C4-2B (cell line): ENCODE measurements at regions not wholly inside any gene's neighbourhood (a gene's known extent, or its start where the extent isn't known, plus 50 kb on each side); places are given as distances from the start of the nearest gene placed in this dataset.

Experiments
- H3K27ac ChIP-seq: fragments of 450-650 bp; 2 replicates; pipeline ENCODE4 v1.5.1; 2017
- ZFX ChIP-seq: fragments of 450-650 bp; IDR thresholded peaks from 2 replicates; pipeline ENCODE4 v1.6.1; 2017
- TF ChIP-seq, protein P1 (sequence below): fragments of 450-650 bp; conservative IDR thresholded peaks from 2 replicates; pipeline ENCODE4 v1.5.1; 2017; ENCODE audit warnings: mild to moderate bottlenecking

DNA sequence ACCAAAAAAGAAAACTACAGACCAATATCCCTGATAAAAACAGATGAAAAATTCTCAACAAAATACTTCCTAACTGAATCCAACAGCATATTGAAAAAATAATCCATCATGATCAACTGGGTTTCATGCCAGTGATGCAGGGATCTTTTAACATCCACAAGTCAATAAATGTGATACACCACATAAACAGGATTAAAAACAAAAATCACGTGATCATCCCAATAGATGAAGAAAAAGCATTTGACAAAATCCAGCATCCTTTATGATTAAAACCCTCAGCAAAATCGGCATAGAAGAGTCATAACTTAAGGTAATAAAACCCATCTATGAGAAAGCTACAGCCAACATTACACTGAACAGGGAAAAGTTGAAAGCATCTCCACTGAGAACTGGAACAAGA lies 107.5 kb downstream of the DCLK3 start:
- H3K27ac ChIP-seq: no peak overlapping the region
- TF ChIP-seq ZFX: no peak
- TF ChIP-seq, protein P1, sequence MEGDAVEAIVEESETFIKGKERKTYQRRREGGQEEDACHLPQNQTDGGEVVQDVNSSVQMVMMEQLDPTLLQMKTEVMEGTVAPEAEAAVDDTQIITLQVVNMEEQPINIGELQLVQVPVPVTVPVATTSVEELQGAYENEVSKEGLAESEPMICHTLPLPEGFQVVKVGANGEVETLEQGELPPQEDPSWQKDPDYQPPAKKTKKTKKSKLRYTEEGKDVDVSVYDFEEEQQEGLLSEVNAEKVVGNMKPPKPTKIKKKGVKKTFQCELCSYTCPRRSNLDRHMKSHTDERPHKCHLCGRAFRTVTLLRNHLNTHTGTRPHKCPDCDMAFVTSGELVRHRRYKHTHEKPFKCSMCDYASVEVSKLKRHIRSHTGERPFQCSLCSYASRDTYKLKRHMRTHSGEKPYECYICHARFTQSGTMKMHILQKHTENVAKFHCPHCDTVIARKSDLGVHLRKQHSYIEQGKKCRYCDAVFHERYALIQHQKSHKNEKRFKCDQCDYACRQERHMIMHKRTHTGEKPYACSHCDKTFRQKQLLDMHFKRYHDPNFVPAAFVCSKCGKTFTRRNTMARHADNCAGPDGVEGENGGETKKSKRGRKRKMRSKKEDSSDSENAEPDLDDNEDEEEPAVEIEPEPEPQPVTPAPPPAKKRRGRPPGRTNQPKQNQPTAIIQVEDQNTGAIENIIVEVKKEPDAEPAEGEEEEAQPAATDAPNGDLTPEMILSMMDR: no peak

DNA sequence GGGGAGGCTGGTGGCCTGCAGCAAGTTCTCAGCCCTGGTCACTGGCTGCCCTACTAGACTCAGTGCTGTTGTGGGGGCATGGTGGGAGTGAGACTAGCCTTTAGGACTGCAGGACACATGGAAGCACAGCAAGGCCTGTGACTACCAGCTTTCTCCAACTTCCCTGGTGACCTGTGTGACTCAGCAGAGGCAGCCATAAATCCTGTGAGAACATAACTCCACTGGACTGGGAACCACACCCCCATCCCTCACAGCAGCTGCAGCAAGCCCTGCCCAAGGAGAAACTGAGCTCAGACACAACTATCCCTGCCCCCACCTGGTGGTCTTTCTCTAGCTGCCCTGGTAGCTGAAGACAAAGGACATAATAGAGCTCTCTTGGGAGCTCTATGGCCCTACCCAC lies 111.3 kb downstream of the DCLK3 start:
- TF ChIP-seq ZFX: no peak
- TF ChIP-seq, protein P1: no peak
- H3K27ac ChIP-seq: no peak overlapping the region

DNA sequence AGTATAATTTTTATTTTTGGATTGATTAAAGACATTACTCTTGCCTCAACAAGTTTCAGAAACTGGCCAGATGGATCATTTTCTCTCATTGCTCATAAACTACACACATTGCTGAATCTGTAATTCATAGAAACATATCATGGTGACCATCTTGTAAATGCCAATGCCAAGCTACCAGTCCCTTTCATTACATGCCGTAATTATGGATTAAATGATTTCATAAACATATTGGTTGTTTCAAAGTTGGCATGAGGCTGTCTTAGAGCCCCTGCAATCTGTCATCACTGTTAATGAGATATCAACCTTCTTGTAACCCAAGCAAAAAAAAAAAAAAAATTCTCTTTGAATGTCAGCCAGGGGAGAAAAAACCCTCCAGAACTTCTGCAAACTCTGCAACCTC lies 112.2 kb downstream of the DCLK3 start:
- TF ChIP-seq ZFX: no peak
- TF ChIP-seq, protein P1: no peak
- no peak overlapping the region for H3K27ac ChIP-seq

DNA sequence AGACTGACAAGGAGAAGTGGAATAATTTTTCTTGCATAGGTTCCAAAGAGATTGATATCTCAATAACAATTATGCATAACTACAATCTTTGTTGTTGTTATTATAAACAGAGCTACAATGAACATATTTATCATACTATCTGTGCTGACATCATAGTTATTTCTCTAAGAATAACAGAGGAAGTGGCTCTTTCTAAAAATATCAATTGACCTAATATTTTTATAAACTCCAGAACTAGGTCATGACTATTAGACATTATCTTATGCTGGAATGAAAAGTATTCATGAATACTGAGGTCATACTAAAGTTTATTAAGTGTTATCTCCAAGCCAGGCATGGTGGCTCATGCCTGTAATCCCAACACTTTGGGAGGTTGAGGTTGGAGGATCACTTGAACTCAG lies 114.1 kb downstream of the DCLK3 start:
- no peak for TF ChIP-seq ZFX
- TF ChIP-seq, protein P1: no peak
- no peak overlapping the region for H3K27ac ChIP-seq

DNA sequence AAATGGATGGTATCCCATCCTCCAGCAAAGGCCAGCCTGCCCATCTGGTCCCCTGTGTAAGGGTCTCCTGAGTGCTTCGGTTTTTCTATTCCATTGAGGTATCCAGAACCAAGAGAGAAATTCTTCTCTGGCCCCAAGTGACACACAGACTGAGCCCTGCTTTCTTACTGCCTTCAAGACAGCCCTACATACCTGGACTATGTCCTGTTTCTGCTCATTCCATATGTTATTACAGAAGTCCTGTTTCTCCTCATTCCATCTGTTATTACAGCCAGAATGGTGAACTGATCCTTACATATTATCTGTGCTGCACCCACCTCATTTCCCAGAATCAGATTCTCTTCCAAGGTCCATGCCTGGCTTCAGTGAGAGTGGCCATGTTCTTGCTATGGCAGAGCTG lies 115.2 kb downstream of the DCLK3 start:
- TF ChIP-seq, protein P1: no peak
- no peak for TF ChIP-seq ZFX
- H3K27ac ChIP-seq: no peak overlapping the region

GRCh38 chr3:36648241-36649034 lies 115.9 kb downstream of the DCLK3 start:
- TF ChIP-seq ZFX: no peak
- TF ChIP-seq, protein P1: no peak
- no peak overlapping the region for H3K27ac ChIP-seq

- TF ChIP-seq, protein P1: no peak
- TF ChIP-seq ZFX: no peak
- H3K27ac ChIP-seq: no peak overlapping the region
These were observed 116.9 kb downstream of the DCLK3 start for GRCh38 chr3:36647423-36647853.
